ENCODE measurements at regions not wholly inside any gene's neighbourhood (a gene's known extent, or its start where the extent isn't known, plus 50 kb on each side); places are given as distances from the start of the nearest gene placed in this dataset.

DNA sequence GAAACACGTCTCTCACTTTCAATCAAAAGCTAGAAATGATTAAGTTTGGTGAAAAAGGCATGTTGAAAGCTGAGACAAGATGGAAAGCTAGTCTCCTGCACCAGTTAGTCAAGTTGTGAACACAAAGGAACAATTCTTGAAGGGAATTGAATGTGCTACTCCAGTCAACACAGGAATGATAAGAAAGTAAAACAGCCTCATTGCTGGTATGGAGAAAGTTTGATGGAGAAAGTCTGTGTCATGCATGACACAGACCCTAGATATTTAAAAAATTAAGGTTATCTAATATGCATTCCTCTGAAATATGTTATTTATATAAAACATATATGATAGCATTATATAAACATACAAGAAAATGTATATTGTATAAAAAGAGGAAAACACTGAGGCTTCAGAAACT, 699.4 kb upstream of the FZD8 start:
- no peak overlapping the region for H3K4me2 ChIP-seq
- H3K4me1 ChIP-seq (replicated peaks; ENCODE audit: insufficient read depth), result no peaks in the 10 kb centered on the region
- H4K20me1 ChIP-seq (ENCODE audit: insufficient read depth), result no peaks in the 10 kb centered on the region
- intact Hi-C loops (cut with micrococcal nuclease; ENCODE audit: unreplicated experiment), result no loop called here
- no peak for DNase-seq
- H3K36me3 ChIP-seq (ENCODE audit: low read depth), result no peaks in the 10 kb centered on the region
- no peak overlapping the region for H3K4me3 ChIP-seq
- no peaks in the 10 kb centered on the region for H3K27me3 ChIP-seq (ENCODE audit: insufficient read depth, low read depth)
- POLR2A ChIA-PET (ENCODE audit: unreplicated experiment), result no interaction called here
- H3K9me2 ChIP-seq (ENCODE audit: insufficient read depth), result no peaks in the 10 kb centered on the region
- no peaks in the 10 kb centered on the region for H3K79me2 ChIP-seq (ENCODE audit: low read depth)
- no TSS peak for BruUV-seq (replicated peaks)
- CTCF ChIA-PET, result no interaction called here
- H2AFZ ChIP-seq, result no peak overlapping the region
- TF ChIP-seq, protein P1, sequence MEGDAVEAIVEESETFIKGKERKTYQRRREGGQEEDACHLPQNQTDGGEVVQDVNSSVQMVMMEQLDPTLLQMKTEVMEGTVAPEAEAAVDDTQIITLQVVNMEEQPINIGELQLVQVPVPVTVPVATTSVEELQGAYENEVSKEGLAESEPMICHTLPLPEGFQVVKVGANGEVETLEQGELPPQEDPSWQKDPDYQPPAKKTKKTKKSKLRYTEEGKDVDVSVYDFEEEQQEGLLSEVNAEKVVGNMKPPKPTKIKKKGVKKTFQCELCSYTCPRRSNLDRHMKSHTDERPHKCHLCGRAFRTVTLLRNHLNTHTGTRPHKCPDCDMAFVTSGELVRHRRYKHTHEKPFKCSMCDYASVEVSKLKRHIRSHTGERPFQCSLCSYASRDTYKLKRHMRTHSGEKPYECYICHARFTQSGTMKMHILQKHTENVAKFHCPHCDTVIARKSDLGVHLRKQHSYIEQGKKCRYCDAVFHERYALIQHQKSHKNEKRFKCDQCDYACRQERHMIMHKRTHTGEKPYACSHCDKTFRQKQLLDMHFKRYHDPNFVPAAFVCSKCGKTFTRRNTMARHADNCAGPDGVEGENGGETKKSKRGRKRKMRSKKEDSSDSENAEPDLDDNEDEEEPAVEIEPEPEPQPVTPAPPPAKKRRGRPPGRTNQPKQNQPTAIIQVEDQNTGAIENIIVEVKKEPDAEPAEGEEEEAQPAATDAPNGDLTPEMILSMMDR (conservative IDR thresholded peaks at IDR 0.05), result no peak
- no peak for TF ChIP-seq EZH2 (IDR thresholded peaks at IDR 0.05; ENCODE audit: low read depth)
- H3F3A ChIP-seq (ENCODE audit: insufficient read depth, low read depth), result no peaks in the 10 kb centered on the region
- no peaks in the 10 kb centered on the region for H3K9me3 ChIP-seq (ENCODE audit: insufficient read depth, low read depth)
- H3K27ac ChIP-seq, result no peak overlapping the region

DNA sequence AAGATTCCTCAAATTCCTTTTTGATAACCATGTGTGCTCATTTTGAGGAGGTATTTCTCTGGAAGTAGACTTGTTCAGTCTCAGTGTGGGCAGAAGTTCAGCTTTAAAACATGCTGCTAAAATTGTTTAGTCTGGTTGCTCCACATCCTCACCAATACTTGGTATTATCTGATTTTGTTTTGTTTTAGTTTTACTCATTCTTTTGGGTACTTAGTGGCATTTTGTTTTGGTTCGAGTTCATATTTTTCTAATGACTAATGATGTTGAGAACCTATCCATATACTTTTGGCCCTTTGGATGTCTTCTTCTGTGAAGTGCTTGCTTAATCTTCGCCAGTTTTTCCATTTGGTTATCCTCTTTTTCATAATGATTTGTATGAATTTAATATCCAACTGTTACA, 694.2 kb upstream of the FZD8 start:
- Histone ChIP-seq H3K9me3 (ENCODE audit: insufficient read depth, low read depth) (no peaks in the 10 kb centered on the region), H3K4me2 (no peak overlapping the region), H3K79me2 (ENCODE audit: low read depth) (no peaks in the 10 kb centered on the region), H4K20me1 (ENCODE audit: insufficient read depth) (no peaks in the 10 kb centered on the region), H2AFZ (no peak overlapping the region), H3K9me2 (ENCODE audit: insufficient read depth) (no peaks in the 10 kb centered on the region), H3K36me3 (ENCODE audit: low read depth) (no peaks in the 10 kb centered on the region), H3K27ac (no peak overlapping the region), H3K27me3 (ENCODE audit: insufficient read depth, low read depth) (no peaks in the 10 kb centered on the region), H3K4me3 (no peak overlapping the region), H3F3A (ENCODE audit: insufficient read depth, low read depth) (no peaks in the 10 kb centered on the region), H3K4me1 (replicated peaks; ENCODE audit: insufficient read depth) (no peaks in the 10 kb centered on the region)
- intact Hi-C loops (cut with micrococcal nuclease; ENCODE audit: unreplicated experiment), result no loop called here
- no TSS peak for BruUV-seq (replicated peaks)
- ChIA-PET CTCF (no interaction called here), POLR2A (ENCODE audit: unreplicated experiment) (no interaction called here)
- TF ChIP-seq, protein P1 (conservative IDR thresholded peaks at IDR 0.05), result no peak
- no peak for TF ChIP-seq EZH2 (IDR thresholded peaks at IDR 0.05; ENCODE audit: low read depth)
- no peak for DNase-seq

DNA sequence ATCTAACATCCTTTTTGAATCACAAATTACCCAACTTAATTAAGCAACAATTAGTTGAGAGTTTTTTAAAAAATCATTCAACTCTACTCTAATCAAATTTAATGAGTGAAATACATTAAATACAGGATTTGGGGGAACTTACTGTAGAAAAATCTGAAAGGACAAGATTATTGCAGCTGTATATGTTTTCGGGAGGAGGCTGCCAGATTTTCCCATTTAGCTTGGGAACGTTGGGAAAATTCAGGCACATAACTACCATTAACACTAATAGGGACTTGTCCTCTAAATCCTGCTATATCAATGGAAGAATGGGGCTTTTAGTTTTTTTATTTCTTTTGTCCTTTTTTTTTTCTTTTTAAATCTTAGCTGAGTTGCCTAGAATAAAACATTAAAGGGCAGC, 691.4 kb upstream of the FZD8 start:
- no peaks in the 10 kb centered on the region for H3K36me3 ChIP-seq (ENCODE audit: low read depth)
- BruUV-seq (replicated peaks), result no TSS peak
- H3F3A ChIP-seq (ENCODE audit: insufficient read depth, low read depth), result no peaks in the 10 kb centered on the region
- intact Hi-C loops (cut with micrococcal nuclease; ENCODE audit: unreplicated experiment), result no loop called here
- no peaks in the 10 kb centered on the region for H3K27me3 ChIP-seq (ENCODE audit: insufficient read depth, low read depth)
- POLR2A ChIA-PET (ENCODE audit: unreplicated experiment), result no interaction called here
- no peak for DNase-seq
- TF ChIP-seq EZH2 (IDR thresholded peaks at IDR 0.05; ENCODE audit: low read depth), result no peak
- TF ChIP-seq, protein P1 (conservative IDR thresholded peaks at IDR 0.05), result no peak
- H2AFZ ChIP-seq, result no peak overlapping the region
- CTCF ChIA-PET, result no interaction called here
- no peaks in the 10 kb centered on the region for H3K9me3 ChIP-seq (ENCODE audit: insufficient read depth, low read depth)
- H3K4me3 ChIP-seq, result no peak overlapping the region
- no peaks in the 10 kb centered on the region for H3K79me2 ChIP-seq (ENCODE audit: low read depth)
- no peaks in the 10 kb centered on the region for H4K20me1 ChIP-seq (ENCODE audit: insufficient read depth)
- H3K9me2 ChIP-seq (ENCODE audit: insufficient read depth), result no peaks in the 10 kb centered on the region
- H3K4me2 ChIP-seq, result no peak overlapping the region
- H3K27ac ChIP-seq, result no peak overlapping the region
- H3K4me1 ChIP-seq (replicated peaks; ENCODE audit: insufficient read depth), result no peaks in the 10 kb centered on the region
